Vagina (tissue), 2 donors: ENCODE measurements at regions not wholly inside any gene's neighbourhood (a gene's known extent, or its start where the extent isn't known, plus 50 kb on each side); places are given as distances from the start of the nearest gene placed in this dataset.

Experiments used
- DNase-seq, 2 donors: peaks; one replicate each; pipeline ENCODE4 v3.0.0-alpha.2; 2017; ENCODE audit errors: extremely low spot score in 2 of 2
- H3K27ac ChIP-seq: fragments of 200-600 bp; sonication (generic); one replicate; pipeline ENCODE4 v1.5.1; 2019
- H3K27me3 ChIP-seq: fragments of 200-600 bp; sonication (generic); one replicate; pipeline ENCODE4 v1.5.1; 2019
- H3K36me3 ChIP-seq, 2 donors: fragments of 200-600 bp; sonication (generic); one replicate each; pipeline ENCODE4 v1.5.1; 2017 to 2019
- H3K4me1 ChIP-seq: fragments of 200-600 bp; sonication (generic); one replicate; pipeline ENCODE4 v1.5.1; 2019
- H3K4me3 ChIP-seq, 2 donors: fragments of 200-600 bp; sonication (generic); 1 replicate in 1 of 2; 2 replicates in 1 of 2; pipeline ENCODE4 v1.5.1; 2016 to 2019
- H3K9me3 ChIP-seq: fragments of 200-600 bp; sonication (generic); one replicate; pipeline ENCODE4 v1.5.1; 2019
- CTCF ChIP-seq, 3 experiments: fragments of 450-650 bp in 2 of 3; fragments of 200-600 bp in 1 of 3; sonication (generic) in 1 of 3; IDR thresholded peaks; one replicate each; pipeline ENCODE4 v1.5.1; 2017 to 2019; ENCODE audit warnings: antibody characterized with exemption in 3 of 3, mild to moderate bottlenecking in 2 of 3, moderate library complexity in 2 of 3
- POLR2A ChIP-seq, 2 donors: fragments of 450-650 bp; IDR thresholded peaks; one replicate each; pipeline ENCODE4 v1.6.1; 2017; ENCODE audit warnings: antibody characterized with exemption in 2 of 2, mild to moderate bottlenecking in 2 of 2, moderate library complexity in 2 of 2
- POLR2AphosphoS5 ChIP-seq, 2 donors: sonication (generic); formaldehyde crosslinking; IDR thresholded peaks; one replicate each; pipeline ENCODE4 v1.9.0; 2017; ENCODE audit warnings: antibody characterized with exemption in 2 of 2, mild to moderate bottlenecking in 2 of 2, low read depth in 1 of 2; ENCODE audit not compliant: insufficient read depth in 1 of 2
- intact Hi-C: fragments of 100-400 bp; cut with DNase I; formaldehyde crosslinking; loops from one replicate; pipeline ENCODE4 v1.15.1; 2023

DNA sequence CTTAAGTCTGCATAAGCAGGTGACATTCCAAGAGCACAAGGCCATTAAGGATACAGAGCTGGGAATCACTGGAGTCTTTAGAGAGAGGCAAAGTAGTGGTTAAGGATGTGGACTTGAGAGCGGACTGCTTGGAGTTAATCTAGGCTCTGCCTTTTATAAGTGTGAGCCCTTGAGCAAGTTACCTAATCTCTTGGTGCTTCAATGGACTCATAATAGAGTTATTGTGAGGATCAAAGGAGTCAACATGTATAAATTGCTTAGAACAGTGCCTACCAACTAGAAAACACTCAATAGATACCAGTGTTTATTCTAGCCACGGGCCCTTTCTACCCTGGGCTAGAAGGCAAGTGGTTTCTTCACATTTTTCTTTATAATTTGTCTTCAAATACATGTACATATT, 819.4 kb downstream of the NR2F1-AS1 start:
- no peak overlapping the region for H3K4me3 ChIP-seq
- no peak for TF ChIP-seq POLR2AphosphoS5 (IDR thresholded peaks at IDR 0.05; ENCODE audit: insufficient read depth in 1 of 2, low read depth in 1 of 2)
- TF ChIP-seq CTCF (IDR thresholded peaks at IDR 0.05): no peak
- TF ChIP-seq POLR2A (IDR thresholded peaks at IDR 0.05): no peak
- no peak overlapping the region for H3K27ac ChIP-seq
- H3K9me3 ChIP-seq: no peaks in the 10 kb centered on the region
- H3K4me1 ChIP-seq: no peaks in the 10 kb centered on the region
- no peaks in the 10 kb centered on the region for H3K27me3 ChIP-seq
- H3K36me3 ChIP-seq: no peaks in the 10 kb centered on the region
- no peak for DNase-seq
- intact Hi-C loops: no loop called here

GRCh38 chr5:92760550-92760949, 820.5 kb downstream of the NR2F1-AS1 start:
- no peaks in the 10 kb centered on the region for H3K9me3 ChIP-seq
- H3K4me1 ChIP-seq: no peaks in the 10 kb centered on the region
- H3K4me3 ChIP-seq: no peak overlapping the region
- TF ChIP-seq CTCF (IDR thresholded peaks at IDR 0.05) (no peak), POLR2A (IDR thresholded peaks at IDR 0.05) (no peak), POLR2AphosphoS5 (IDR thresholded peaks at IDR 0.05; ENCODE audit: insufficient read depth in 1 of 2, low read depth in 1 of 2) (no peak)
- intact Hi-C loops: no loop called here
- no peak overlapping the region for H3K27ac ChIP-seq
- DNase-seq: no peak
- H3K27me3 ChIP-seq: no peaks in the 10 kb centered on the region
- no peaks in the 10 kb centered on the region for H3K36me3 ChIP-seq

- no peaks in the 10 kb centered on the region for H3K9me3 ChIP-seq
- DNase-seq: no peak
- no peak for TF ChIP-seq CTCF (IDR thresholded peaks at IDR 0.05)
- no peak for TF ChIP-seq POLR2A (IDR thresholded peaks at IDR 0.05)
- no peak for TF ChIP-seq POLR2AphosphoS5 (IDR thresholded peaks at IDR 0.05; ENCODE audit: insufficient read depth in 1 of 2, low read depth in 1 of 2)
- H3K36me3 ChIP-seq: no peaks in the 10 kb centered on the region
- no peak overlapping the region for H3K4me3 ChIP-seq
- H3K4me1 ChIP-seq: no peaks in the 10 kb centered on the region
- intact Hi-C loops: no loop called here
- no peaks in the 10 kb centered on the region for H3K27me3 ChIP-seq
- H3K27ac ChIP-seq: no peak overlapping the region
Measured at GRCh38 chr5:92758552-92758951, 822.5 kb downstream of the NR2F1-AS1 start.

DNA sequence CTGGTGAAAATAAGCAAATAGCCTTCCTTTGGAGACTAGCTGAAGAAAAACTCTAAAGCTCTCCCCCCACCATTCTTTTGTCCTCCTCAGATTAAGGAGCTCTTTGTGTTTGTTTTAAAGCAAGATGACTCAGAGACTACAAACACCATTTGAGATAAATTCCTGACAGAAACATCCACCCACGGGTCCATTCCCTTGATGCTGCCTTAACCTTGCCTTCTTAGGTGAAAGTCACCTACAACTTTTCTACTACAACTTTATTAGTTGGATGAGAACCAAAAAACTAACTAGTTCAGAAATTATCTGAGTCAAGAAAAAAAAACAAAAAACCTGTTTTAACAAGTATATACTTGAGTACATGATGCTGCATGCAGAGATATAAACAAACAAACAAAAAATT, 831.1 kb downstream of the NR2F1-AS1 start:
- Histone ChIP-seq H3K4me3 (no peak overlapping the region), H3K4me1 (no peaks in the 10 kb centered on the region), H3K36me3 (no peaks in the 10 kb centered on the region), H3K9me3 (no peaks in the 10 kb centered on the region), H3K27ac (no peak overlapping the region), H3K27me3 (no peaks in the 10 kb centered on the region)
- no peak for DNase-seq
- TF ChIP-seq POLR2A (IDR thresholded peaks at IDR 0.05): no peak
- no peak for TF ChIP-seq POLR2AphosphoS5 (IDR thresholded peaks at IDR 0.05; ENCODE audit: insufficient read depth in 1 of 2, low read depth in 1 of 2)
- no peak for TF ChIP-seq CTCF (IDR thresholded peaks at IDR 0.05)
- intact Hi-C loops: no loop called here

- no peak overlapping the region for H3K27ac ChIP-seq
- intact Hi-C loops: no loop called here
- no peaks in the 10 kb centered on the region for H3K27me3 ChIP-seq
- H3K36me3 ChIP-seq: no peaks in the 10 kb centered on the region
- H3K4me1 ChIP-seq: no peaks in the 10 kb centered on the region
- H3K9me3 ChIP-seq: no peaks in the 10 kb centered on the region
- no peak overlapping the region for H3K4me3 ChIP-seq
- TF ChIP-seq POLR2AphosphoS5 (IDR thresholded peaks at IDR 0.05; ENCODE audit: insufficient read depth in 1 of 2, low read depth in 1 of 2) (no peak), CTCF (IDR thresholded peaks at IDR 0.05) (no peak), POLR2A (IDR thresholded peaks at IDR 0.05) (no peak)
- no peak for DNase-seq
Measured at GRCh38 chr5:92748072-92748676, 832.8 kb downstream of the NR2F1-AS1 start.
